GM18519 (cell line): ENCODE measurements at regions not wholly inside any gene's neighbourhood (a gene's known extent, or its start where the extent isn't known, plus 50 kb on each side); places are given as distances from the start of the nearest gene placed in this dataset.

Source experiments
- ATAC-seq: cut with Tn5 transposase; IDR thresholded peaks from one replicate; pipeline ENCODE4 v1.9.1; 2021; ENCODE audit warnings: mild to moderate bottlenecking, moderate library complexity; ENCODE audit not compliant: unreplicated experiment, low FRiP score

DNA sequence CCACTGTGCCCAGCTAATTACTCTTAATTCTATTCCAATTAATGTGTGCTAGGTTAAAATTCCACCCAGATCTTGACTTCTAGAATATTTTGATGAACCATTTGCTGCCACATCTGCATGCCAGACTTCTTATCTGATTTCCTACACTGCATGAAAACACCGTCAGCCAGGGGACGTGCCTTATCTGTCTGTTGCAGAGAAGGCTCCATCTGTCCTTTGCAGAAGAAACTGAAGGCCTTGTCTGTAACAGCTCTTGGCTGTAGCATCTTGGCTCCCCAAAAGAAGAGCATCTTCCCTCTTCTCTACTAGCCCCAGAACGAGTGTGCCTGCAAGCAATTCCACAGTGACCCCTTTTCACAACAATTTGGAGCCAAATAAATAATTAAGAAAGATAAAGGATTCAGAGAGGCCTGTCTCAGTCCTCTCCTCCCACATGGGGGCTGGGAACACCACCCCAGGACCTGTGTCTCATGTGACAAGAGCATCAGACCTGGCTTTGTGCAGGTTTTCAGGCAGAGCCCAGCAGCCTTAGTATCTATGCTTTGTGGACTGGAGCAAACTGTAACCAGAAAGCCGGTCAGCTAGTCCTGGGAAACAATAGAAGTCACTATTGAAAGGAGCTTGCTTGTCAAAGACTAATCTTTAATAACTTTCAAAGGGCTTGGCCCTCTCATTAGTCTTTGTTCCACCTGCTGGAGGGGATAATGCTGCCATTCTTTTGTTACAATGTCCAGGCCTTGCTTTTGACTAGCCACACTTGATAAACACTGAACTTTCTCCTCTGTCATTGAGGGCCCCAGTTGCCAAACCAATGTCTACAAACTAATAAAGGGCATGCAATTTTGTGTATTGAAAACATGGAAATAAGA lies 84.0 kb upstream of the NEUROD1 start:
- ATAC-seq: no peak

DNA sequence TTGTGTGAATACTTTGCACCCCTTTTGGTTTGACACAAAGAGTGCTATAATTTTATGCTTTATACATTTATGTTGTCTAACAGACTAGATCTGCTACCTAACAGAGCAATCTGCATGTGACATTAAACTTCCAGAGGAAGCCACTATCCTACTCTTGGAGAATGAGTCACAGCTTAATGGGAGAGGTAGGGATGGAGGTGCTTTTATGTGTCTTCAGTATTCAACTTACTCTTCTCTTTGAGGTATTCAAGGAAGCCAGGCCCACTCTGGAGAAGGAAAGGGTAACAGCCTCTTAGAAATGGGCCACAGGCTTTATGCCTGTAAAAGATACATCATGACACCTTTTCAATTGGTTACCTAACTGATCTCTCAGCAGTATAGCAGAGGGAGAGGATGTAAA lies 85.8 kb upstream of the NEUROD1 start:
- no peak for ATAC-seq

DNA sequence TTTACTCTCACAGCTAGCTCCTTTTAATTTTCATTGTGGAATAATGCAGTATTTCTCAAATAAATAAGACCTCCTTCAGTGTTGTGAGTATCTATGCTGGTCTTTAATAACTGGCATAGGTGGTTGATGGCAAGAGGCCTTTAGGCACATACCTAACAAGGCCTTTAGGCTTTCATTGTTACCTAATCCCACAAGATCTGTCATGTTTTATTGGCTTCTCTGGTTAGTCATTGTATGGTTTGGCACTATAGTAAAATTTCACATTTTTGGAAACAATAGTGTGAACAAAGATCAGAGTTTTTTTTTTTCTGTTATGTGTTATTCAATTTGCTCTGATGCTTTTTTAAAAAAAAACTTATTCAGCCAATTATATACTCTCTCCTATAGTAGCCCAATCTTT lies 89.8 kb upstream of the NEUROD1 start:
- ATAC-seq: no peak

DNA sequence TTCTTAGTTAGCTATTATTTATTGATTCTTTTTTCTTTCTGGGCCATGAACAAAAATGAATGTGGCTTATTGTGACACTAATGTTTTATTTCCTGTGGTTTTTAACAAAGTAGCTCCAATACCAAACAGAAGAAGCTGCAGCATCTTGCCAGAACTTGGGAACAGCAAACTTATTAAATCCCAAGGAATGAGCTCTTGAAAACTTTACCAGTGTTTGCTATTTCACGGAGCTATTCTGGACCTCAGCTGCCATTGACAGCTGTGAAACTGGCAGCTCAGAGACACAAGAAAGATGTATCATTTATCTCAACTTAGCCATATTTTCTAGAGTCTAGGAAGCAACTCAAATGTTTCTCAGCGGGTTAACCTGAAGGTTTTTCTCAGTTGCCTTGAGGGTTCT lies 91.0 kb upstream of the NEUROD1 start:
- ATAC-seq: no peak

DNA sequence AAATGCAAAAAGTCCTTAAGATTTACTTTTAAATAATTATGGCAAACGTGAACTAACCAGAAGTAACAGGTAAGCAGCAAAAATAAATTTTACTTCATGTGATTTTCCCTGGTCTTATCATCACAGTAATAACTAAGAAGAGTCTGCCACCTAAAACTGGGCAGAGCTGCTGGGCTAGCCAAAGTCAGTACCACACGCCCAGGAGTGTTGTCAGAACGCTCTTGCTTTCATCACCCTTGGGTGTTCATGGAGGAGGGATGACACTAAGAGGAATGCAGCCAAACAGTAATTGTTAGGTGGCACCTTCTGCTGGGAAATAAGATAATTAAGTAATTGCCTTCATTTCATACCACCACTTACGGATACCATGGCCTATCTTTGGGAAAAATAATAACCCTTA lies 92.0 kb upstream of the NEUROD1 start:
- ATAC-seq: no peak

DNA sequence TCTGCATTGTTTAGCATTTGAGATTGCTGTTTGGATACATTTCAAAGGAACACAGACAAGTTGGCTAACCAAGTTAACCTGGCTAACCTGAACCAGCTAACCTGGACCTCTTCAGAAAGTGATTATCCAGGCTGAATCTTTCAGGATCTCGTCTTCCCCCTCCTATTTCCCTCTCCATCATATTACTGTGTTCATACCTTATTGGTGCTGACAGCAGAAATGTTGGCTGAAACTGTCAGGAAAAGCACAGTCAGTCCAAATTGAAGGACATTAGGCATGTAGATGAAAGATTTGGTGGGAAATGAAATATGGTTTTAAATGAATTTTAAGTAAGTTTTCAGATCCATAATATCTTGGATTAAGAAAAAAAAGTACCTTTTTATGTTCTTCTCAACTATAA lies 92.5 kb upstream of the NEUROD1 start:
- ATAC-seq: no peak

DNA sequence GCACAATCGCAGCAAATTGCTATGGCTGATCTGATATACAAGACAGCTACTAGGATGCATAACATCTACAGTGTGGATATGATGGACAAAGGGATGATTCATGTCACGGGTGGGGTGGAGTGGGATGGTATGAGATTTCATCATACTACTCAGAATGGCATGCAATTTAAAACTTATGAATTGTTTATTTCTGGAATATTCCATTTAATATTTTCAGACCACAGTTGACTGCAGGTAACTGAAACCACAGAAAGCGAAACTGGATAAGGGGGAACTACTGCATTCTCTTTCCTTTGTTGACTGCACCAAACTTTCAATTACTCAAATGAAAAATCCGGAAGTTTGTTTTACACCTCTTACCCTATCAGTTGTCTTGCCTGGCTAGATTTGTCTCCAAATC lies 94.4 kb upstream of the NEUROD1 start:
- ATAC-seq: peak; percentile 81

DNA sequence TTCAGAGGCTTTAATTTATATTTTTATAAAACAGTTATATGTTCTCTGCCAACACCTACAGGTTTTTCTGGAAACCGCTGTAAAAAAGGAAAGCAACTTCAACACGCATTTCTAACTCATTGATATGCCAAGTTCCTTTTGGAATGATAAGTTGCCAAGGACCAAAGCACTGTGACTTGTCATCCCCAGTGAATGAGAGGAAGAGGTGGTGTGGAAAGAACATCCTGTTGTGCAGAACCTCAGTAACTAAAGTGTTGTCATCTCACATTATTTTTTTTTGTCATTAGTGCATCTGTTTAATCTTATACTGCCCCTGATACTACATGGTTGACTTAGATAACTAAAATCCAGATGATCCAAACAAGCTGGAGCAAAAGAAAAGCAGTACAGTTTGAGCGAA lies 96.0 kb upstream of the NEUROD1 start:
- ATAC-seq: no peak

DNA sequence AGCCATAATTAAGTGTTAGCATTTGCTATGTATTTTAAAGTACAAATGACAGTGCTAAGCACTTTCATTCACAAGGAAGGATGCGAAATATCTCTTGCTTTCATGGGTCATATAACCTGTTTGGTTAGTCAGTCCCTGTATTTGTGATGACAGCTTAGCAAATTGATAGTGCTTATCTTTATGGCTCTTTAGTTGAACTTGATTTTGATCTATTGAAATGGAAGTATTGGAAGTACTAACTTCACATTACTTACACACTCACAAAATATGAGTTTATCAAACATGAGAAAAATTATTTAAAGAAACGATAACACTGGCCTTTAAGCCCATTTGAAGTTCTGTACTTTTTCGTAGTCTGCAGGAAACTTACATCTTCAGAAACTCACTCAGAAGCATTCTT lies 97.4 kb upstream of the NEUROD1 start:
- no peak for ATAC-seq

DNA sequence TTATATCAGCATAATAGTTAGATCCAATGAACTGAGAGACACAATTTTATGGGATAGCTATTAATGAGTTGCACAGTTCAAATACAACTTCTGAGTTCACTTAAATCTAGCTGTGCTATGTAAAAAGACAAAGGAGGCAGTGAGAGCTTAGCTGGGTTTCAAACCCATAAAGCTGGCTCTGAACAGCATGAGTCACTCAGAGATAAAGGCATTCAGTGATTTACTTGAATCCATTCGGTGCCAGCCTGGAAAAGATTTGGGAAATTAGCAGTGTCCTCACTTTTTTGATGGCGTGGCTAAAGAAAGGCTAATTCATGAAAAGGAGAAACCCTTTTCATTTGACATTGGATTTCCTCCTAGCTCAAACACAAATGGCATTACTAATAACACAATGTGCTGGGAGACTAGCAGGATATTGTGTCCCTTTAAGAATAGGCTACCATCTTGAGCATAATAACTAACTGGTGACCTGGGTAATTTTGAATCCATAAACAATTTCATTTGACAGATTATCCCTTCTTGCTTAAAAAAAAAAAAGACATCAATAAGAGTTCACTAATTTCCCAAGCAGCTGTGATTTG lies 98.4 kb upstream of the NEUROD1 start:
- ATAC-seq: no peak

DNA sequence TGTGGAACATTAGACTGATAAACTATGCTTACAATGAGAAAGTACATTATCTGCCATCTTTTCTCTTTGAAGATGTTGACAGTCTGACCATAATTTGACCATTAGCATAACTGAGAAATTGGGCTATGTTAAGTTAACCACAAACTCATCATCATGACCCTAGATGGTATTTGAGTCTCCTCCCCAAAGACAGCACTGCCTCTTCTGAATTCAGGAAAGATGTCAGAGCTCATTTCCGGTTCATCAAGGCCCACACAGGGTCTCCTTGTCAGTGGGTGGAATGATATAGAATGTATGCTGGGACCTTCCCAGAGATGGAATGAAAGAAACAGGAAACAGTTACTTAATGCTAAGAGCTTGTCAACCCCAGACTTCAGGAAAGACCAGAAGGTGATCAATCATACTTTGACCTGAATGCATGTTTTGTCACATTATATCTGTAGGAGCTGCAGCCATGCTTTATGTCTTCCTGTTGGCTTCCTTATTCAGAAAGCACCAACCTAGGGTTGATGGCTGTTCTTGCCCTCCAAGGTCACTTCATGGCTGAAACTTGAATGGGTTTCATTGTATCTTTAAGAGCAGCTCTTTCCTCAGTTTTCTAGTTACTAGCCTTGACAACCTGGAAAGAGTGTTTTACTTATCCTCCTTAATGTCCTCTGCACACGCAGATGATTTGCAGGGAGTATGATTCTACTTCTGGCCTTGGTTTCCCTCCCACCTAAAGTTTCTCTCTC lies 99.1 kb upstream of the NEUROD1 start:
- no peak for ATAC-seq

DNA sequence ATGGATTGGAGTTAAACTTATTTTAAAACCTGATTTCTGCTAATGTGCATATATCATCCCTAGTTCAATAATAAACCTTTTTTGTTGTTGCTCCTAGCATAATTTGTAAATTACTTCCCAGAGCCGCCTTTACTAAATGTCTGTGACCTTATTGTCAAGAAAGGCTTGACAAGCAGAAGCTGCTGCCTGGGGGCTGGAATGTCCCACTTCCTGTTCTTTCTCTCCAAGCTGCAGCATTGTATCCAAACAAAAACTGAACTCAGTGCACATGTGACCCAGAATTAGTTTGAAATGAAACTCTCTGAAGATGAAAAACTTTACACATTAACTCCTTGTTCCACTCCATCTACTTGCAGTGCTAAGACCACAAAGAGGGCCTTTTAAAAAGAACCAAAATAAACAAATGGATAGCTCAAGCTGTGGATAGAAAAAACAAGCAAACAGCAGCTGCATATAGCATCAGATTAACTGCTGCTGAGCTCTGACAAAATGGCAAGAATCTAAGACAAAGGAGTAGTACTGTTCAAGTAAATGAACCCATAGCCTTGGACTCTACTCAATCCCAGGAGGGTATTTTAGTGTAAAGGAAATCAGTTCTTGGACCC lies 99.8 kb upstream of the NEUROD1 start:
- ATAC-seq: no peak

DNA sequence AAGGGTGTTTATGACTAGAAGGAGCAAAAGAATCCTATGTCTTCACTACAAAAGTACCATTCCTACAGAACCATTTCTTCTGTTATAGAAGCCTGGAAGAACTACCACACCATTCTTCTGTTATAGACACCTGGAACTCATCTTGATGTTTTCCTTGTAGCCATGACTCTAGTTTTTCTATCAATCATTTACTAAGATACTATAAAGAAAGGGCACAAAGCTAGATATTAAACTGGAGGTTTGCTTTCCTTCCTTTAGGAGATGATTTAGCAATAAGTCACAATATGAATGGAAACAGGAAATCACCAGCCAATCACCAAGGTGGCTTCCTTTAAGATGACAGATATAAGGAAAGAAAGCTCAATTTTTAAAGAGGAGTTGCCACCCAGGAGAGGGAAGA lies 100.3 kb upstream of the NEUROD1 start:
- no peak for ATAC-seq

DNA sequence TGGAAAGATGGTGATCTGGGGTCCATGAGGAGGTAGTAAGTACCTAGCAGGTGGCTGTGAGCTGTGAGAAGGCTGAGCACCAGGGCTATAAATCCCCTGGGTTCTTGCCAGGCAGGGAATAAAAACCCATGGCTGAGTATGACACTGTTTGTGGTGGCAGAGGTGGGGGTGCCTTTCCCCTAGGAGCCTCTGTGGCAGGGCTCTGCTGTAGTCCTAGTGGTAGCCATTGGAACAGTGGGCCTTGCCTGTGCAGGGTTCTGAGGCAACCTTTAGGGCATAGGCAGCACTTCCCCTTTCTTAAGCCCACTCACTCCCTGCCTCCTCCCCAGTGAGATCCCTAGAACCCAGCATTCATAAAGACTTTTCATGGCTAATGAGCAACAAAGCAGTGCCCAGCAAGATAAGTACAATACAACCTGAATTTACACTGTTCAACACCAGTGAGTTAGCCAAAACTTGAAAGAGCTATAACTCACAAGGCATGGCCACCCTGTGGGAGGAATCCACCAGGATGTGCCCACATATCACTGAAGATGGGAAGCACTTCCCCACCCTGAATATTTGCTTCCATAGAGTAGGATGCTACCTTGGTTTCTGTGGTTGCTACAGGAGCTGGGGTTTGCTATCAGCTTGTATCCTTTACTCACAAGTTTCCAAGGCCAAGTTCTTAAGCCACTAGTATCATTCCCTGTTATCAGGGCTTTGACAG lies 100.9 kb upstream of the NEUROD1 start:
- no peak for ATAC-seq

DNA sequence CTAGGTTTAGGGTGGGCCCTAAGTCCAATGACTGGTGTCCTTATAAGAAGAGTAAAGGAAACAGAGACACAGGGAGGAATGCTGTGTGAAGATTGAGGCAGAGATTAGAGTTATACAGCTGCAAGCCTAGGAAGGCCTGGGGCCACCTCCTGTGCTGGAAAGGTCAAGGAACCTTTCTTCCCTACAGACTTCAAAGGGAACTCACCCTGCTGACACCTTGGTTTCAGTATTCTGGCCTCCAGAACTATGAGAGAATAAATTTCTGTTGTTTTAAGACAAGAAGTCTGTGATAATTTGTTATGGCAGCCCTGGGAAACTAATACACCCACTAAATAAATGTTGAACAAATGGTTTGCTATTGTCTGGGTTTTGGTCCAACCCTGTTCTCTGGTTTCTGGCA lies 102.3 kb upstream of the NEUROD1 start:
- no peak for ATAC-seq

DNA sequence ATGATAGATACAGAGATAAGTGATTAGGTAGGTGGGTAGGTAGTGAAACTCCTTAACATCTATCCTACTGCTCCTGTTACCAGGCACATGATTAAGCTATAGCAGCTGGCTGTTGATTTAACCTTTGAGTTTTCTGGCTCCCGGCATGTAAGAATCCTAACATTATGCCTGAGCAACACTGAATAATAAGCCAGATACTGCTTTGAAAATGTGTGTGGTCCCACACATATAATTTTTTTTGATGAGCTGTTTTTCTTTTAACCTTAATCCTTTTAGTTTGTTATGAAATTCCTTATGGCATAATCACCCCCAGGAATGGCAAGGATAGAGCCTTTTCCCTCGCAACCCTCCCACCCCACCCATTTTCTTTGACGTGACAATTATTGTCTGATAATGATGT lies 104.2 kb upstream of the NEUROD1 start:
- ATAC-seq: no peak

DNA sequence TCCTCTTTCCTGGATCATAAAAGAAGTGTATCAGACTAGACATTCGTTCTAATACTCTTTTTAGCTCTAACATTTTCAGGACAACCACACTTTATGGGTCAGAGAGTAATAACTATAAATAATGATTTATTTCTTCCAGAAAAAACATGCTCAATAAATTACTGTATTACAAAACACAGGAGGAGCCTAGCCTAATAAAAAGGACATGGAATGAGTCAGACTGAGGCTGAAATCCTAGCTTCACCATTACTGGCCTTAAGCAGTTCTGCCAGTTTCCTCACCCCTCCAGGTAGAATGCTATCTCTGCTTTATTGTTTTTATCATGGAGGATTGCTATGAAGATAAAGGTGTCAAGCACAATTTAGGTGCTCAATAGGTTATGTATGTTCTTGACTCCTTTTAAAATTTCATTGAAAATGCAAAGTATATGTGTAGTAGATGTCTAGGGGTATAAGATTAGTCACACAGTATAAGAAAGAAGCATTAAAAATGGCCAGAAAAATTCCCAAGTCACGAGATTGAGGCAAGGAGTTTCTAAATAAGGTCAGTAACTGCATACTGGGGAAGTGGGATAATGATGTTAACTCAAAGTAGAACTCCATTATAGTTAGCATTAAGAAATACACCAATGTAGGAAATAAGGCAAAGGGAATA lies 105.5 kb upstream of the NEUROD1 start:
- ATAC-seq: no peak

DNA sequence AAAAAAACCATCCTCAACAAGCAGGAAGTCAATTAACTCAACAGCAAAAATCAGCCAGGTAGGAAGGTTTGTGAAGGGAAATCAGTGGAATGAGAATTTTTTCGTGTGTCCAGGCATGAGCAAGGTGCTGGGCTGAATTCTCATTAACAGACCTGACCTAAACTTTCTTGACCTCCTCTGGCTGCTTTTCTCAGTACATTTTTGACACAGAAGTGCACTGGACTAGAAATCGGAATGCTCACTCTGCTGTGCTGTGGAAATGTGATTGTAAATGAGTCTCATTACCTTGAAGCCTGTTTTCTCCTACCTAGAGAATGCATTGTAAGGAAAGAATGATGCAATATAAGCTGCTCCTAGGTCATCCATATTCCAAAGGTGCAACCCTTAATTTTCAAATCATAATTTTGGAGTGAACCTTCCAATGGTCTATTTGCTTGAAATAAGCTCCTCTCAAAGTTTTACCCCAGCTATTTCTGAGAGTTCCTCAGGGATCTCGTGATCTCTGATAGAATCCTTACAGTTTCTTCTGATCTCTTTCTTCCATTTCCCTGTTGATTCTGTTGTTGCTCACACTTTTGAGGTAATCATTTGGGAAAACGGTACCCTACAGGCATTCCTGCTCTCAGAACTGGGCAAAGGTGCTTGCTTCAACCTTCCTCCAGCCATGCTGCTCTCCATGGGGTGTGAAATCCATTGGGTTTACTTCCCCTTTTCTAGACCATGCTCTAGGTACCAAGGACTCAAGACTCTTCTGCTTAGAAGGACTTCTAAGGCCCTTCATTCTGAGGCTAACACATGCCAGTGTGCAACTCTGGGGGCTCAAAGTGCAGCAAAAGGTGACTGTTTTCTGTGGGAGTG lies 104.9 kb upstream of the ITPRID2 start:
- ATAC-seq: no peak

DNA sequence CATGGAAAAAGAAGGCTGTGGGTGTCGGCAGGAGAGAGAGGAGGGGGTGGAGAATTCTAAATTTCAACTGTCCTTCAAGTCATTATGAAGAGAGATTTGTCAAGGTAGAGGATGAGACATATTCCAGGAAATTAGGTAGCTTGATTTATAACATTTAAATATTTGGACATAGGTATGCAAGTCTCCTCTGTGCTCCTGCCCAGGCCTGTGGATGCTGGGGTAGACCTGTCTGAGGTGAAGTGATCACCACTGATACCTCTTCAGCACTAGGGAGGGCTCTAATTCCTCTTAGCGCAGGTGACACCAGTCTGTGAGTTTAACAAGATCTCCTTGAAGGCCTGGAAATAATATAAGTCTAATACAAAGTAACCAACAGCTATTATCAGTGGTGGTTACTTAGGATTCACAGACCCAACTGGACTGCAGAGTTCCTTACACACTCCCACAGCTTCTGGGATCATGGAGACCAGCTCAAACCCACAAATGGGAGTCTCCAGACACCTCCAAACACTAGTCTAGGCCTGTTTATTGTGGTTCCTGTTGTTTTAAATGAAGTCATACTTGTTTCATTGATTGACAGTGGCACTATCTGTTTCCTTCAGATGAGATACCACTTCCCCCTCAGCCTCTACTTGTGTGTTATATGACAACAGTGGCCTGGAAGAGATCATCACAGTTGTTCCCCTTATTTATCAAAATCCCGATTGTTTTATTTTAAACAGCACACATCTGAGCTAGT lies 104.1 kb upstream of the ITPRID2 start:
- no peak for ATAC-seq
